Brain microvascular endothelial cell (primary cell): ENCODE measurements at regions not wholly inside any gene's neighbourhood (a gene's known extent, or its start where the extent isn't known, plus 50 kb on each side); places are given as distances from the start of the nearest gene placed in this dataset.

Experiments
- DNase-seq: peaks from one replicate; pipeline ENCODE4 v3.0.0-alpha.2; 2020
- H3K27ac ChIP-seq: fragments of 250-450 bp; sonication (Bioruptor Pico); 2 replicates; pipeline ENCODE4 v1.5.1; 2020; ENCODE audit warnings: mild to moderate bottlenecking, moderate library complexity
- H3K27me3 ChIP-seq: fragments of 250-450 bp; sonication (Bioruptor Pico); replicated peaks from 2 replicates; pipeline ENCODE4 v1.5.1; 2020; ENCODE audit warnings: mild to moderate bottlenecking
- H3K36me3 ChIP-seq: fragments of 250-450 bp; sonication (Bioruptor Pico); replicated peaks from 2 replicates; pipeline ENCODE4 v1.5.1; 2020; ENCODE audit warnings: mild to moderate bottlenecking
- H3K4me3 ChIP-seq: 2 replicates; pipeline ENCODE4 v1.5.1; 2011; ENCODE audit warnings: low read depth, mild to moderate bottlenecking, control low read depth, low read length, moderate library complexity
- CTCF ChIP-seq: IDR thresholded peaks from 2 replicates; pipeline ENCODE4 v1.5.1; 2011; ENCODE audit warnings: low read depth, mild to moderate bottlenecking, moderate library complexity, low read length, control low read depth, inconsistent platforms; ENCODE audit errors: missing control alignments
- in situ Hi-C: cut with HindIII; loops from 2 replicates; pipeline ENCODE4 v1.10.0; 2017; ENCODE audit warnings: low sequenced_read_pairs, low pct_ligation_motif_present

GRCh38 chr2:193861557-193861956 lies 1666.8 kb upstream of the TMEFF2 start:
- Histone ChIP-seq H3K4me3 (no peak overlapping the region), H3K36me3 (no peaks in the 10 kb centered on the region), H3K27ac (no peak overlapping the region), H3K27me3 (no peaks in the 10 kb centered on the region)
- TF ChIP-seq CTCF, result peak; percentile 16
- DNase-seq, result no peak
- in situ Hi-C loops, result no loop called here

GRCh38 chr2:193847991-193848390 lies 1653.3 kb upstream of the TMEFF2 start:
- no peak overlapping the region for H3K27ac ChIP-seq
- H3K36me3 ChIP-seq, result no peaks in the 10 kb centered on the region
- in situ Hi-C loops, result no loop called here
- no peak overlapping the region for H3K4me3 ChIP-seq
- TF ChIP-seq CTCF, result no peak
- DNase-seq, result no peak
- no peaks in the 10 kb centered on the region for H3K27me3 ChIP-seq

- Histone ChIP-seq H3K27me3 (no peaks in the 10 kb centered on the region), H3K27ac (no peak overlapping the region), H3K4me3 (no peak overlapping the region), H3K36me3 (no peaks in the 10 kb centered on the region)
- in situ Hi-C loops, result no loop called here
- TF ChIP-seq CTCF, result no peak
- no peak for DNase-seq
Measured at GRCh38 chr2:193847130-193847529, 1652.4 kb upstream of the TMEFF2 start.

- no peak for TF ChIP-seq CTCF
- Histone ChIP-seq H3K4me3 (no peak overlapping the region), H3K27ac (no peak overlapping the region), H3K27me3 (no peaks in the 10 kb centered on the region), H3K36me3 (no peaks in the 10 kb centered on the region)
- in situ Hi-C loops, result no loop called here
- no peak for DNase-seq
Measured at GRCh38 chr2:193845604-193846003, 1650.9 kb upstream of the TMEFF2 start.

- TF ChIP-seq CTCF, result no peak
- H3K27ac ChIP-seq, result no peak overlapping the region
- DNase-seq, result no peak
- H3K27me3 ChIP-seq, result no peaks in the 10 kb centered on the region
- no peak overlapping the region for H3K4me3 ChIP-seq
- in situ Hi-C loops, result no loop called here
- no peaks in the 10 kb centered on the region for H3K36me3 ChIP-seq
Measured at GRCh38 chr2:193843675-193844074, 1648.9 kb upstream of the TMEFF2 start.

- Histone ChIP-seq H3K27ac (peak overlapping the region; percentile 39), H3K27me3 (no peaks in the 10 kb centered on the region), H3K36me3 (no peaks in the 10 kb centered on the region), H3K4me3 (no peak overlapping the region)
- in situ Hi-C loops, result no loop called here
- no peak for TF ChIP-seq CTCF
- DNase-seq, result no peak
Measured at GRCh38 chr2:193841384-193842150, 1646.8 kb upstream of the TMEFF2 start.
